T1000 (cell line): ENCODE measurements at regions not wholly inside any gene's neighbourhood (a gene's known extent, or its start where the extent isn't known, plus 50 kb on each side); places are given as distances from the start of the nearest gene placed in this dataset.
"Not testable (repeated sequence)": the region's sequence is repeated elsewhere in the genome, so short reads cannot be mapped to it uniquely, and the experiment has no call there.

Source experiments
- DNase-seq: peaks from one replicate; lab custom pipeline; 2025; ENCODE audit warnings: mixed read lengths; lab: John Stamatoyannopoulos, UW

DNA sequence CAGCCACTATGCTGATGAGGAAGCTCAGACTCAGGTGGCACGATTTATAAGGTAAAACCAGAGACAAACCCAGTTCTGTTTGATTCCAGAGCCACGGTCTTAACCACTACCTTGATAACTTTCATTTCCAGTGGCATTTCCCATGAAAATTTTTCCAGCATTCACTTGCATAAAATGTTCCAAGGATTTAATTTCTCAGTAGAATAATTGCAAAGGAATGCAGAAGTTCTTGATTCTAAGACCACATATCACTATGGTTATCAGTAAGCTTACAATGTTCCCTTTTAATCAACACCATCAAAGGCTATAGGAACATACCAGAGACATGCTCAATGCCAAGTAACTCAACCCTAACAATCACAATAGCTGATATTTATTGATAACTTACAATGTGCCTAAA lies 306.0 kb upstream of the HS3ST5 start:
- no peak for DNase-seq

GRCh38 chr6:114638341-114638740 lies 295.5 kb upstream of the HS3ST5 start:
- DNase-seq = no peak

DNA sequence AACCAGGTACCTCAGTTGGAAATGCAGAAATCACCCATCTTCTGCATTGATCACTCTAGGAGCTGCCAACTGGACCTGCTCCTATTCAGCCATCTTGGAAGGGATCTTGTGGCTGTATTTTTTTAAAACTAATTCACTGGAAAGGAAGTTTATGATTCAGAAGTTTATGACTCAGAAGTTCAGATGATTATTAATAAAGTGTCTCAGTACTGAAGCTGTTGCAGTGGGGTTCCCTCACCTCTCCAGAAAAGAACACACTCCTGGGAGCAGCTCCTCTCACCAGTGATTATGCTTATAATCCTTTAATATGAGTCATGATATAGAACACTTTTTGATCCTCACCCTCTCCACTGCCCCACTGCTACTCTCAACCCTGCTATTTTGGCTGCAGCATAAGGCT lies 291.2 kb upstream of the HS3ST5 start:
- no peak for DNase-seq

- not testable (repeated sequence) for DNase-seq
These were observed 283.4 kb upstream of the HS3ST5 start for GRCh38 chr6:114626226-114626625.

DNA sequence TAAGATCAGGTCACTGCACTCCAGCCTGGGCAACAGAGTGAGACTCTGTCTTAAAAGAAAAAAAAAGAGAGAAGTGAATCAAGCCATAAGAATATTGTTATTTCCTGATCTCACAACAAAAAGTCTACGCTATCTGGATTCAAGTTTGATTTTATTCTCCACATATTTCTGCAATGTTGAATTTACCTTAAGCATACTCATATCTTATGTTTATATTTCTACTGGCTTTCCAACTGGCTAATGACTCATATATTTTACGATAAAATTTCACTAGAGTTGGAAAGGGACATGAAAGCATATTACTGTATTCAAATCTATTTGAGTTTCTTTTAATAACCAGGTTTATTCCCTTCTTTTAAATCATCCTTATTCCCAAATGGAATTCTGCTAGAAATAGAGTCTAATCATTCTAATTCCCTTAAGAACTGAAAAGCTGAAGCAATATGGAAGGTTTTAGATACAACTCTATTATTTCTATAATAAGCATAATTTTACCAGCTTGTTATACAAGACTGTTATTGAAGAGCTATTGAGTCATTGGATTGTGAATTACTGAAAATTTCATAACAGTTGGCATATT lies 276.9 kb upstream of the HS3ST5 start:
- DNase-seq = no peak

DNA sequence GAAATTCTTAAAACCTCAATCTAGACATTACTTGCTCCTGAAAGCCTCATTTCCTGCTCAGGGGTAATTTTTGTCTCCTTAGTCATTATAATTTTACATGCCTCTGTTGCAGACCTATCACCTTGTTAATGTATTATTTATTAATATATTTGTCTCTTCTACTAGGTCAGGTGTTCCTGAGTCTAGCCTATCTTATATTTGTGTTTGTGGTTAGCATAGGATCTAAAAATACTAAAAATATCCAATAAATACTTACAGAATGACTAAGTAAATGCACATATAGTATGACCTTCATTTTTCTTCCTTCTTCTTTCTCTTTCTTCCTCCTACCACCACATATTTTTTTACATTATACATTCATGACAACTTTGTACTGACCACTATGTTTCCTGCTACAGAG lies 268.9 kb upstream of the HS3ST5 start:
- DNase-seq = no peak

- DNase-seq = no peak
These were observed 265.3 kb upstream of the HS3ST5 start for GRCh38 chr6:114608091-114608490.

DNA sequence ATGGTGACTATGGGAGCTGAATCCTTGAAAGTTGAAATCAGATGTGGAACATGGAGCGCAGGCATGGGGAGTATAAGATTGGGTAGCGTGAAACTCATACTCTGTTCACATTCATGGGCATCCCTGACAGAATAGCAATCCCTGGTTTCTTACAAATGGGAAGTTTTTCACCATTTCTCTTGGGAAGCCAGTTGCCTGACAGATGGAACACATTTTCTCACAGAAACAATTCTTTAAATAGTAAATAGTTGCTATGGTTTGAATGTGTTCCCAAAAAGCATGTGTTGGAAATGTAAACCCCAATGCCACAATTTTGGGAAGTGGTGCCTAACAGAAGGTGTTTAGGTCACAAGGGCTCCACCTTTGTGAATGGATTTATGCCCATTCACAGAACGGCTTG lies 262.8 kb upstream of the HS3ST5 start:
- DNase-seq = no peak

DNA sequence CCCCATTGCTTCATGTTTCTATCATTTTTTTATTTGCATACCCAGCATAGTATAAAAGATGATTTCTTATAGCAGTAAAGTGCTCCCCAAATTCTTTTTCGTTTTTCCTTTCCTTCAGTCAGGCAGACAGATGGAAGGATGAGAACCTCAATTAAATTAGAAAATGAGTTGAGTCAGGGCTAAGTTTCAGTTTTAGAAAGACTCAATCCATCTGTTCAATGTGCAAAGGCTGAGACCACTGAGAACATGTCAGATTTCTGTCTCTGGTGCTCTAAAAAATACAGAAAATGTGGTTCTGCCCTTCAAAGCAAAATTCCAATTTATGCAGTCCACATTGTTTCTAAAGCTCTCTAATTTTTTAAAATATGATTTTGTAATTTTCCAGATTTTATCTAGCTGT lies 257.6 kb upstream of the HS3ST5 start:
- DNase-seq = no peak

DNA sequence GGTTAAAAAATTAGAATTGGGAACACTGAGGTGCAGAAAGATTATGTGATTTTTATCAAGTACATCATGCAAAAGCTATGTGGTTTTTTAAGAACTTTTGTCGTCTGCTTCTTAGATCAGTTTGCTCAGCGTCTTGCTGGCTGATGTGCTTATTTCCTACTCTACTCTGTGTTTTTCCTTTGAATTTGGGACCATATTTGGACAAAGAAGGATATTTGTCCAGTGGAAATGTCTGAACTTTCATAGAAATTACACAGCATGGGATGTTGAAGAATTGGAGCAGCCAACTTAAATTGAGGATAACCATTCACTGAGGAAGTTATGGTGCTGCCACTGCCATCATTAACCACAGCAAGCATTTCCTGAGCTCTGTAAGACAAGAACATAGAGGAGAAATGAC lies 252.8 kb upstream of the HS3ST5 start:
- DNase-seq = no peak

- DNase-seq = no peak
These were observed 252.4 kb upstream of the HS3ST5 start for GRCh38 chr6:114595186-114595585.

DNA sequence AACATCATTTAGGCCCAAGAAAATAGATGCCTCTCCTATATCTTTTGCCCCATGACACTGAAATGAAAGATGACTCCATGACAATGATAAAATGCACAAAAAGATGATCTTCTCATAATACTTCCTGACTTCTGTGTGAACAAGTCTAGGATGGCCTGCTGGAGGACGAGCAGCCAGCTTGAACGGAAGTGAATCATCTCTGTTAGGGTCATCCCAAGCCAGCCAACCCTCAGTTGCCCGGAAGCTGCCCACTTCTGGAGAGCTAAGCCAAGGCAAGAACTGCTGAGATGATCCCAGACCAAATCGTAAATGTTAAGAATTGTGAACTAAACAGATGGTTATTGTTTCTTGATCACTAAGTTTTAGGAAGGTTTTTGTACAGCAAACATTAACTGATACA lies 249.7 kb upstream of the HS3ST5 start:
- no peak for DNase-seq

- no peak for DNase-seq
These were observed 245.9 kb upstream of the HS3ST5 start for GRCh38 chr6:114588726-114589125.

- DNase-seq = no peak
These were observed 243.5 kb upstream of the HS3ST5 start for GRCh38 chr6:114586298-114586697.

DNA sequence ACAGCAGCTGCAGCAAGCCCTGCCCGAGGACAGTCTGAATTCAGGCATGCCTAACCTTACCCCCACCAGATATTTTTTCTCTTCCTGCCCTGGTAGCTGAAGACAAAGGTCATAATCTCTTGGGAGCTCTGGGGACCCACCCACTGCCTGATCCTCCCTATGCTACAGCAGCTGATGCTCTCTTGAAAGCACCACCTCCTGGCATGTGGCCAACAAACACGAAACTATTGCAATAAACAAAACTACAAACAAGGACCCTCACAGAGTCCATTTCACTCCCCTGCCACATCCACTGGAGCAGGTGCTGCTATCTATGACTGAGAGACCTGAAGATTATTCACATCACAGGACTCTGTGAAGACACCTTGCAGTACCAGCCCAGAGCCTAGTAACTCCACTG lies 238.5 kb upstream of the HS3ST5 start:
- no peak for DNase-seq

DNA sequence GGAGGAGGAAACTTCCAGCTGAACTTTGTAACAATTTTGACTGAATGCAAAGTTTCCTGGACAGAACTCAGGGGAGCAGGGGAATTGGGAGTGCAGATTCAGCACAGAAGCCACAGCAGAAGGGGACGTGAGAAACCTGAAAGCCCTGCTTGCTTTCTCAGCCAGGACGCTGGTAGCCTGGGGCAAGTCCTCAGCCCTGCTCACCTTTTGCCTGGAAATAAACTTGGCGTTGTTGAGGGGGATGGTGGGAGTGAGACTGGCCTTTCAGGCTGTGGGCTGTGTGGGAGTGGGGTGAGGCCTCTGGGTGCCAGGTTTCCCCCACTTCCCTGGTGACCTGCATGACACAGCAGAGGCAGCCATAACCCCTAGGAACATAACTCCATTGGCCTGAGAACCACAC lies 238.1 kb upstream of the HS3ST5 start:
- DNase-seq = no peak

- no peak for DNase-seq
These were observed 236.7 kb upstream of the HS3ST5 start for GRCh38 chr6:114579486-114579885.

DNA sequence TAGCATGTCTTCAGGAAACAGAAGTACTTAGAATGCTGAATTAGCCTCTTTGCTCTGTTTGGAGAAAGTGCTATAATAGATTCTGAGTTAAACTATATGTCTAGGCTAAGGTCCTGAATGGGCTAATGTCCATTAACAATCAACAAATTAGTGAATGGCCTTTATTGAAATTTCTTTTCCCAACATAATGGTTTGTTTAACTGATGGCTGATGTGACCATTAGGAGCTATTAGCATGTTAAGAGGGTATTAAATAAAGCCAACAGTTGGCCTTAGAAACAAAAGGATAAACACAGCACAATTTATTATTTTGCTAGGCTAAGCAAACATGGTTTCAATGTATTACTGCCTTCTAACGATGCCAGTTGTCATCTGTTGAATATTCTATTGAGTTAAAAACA lies 234.3 kb upstream of the HS3ST5 start:
- DNase-seq = no peak

DNA sequence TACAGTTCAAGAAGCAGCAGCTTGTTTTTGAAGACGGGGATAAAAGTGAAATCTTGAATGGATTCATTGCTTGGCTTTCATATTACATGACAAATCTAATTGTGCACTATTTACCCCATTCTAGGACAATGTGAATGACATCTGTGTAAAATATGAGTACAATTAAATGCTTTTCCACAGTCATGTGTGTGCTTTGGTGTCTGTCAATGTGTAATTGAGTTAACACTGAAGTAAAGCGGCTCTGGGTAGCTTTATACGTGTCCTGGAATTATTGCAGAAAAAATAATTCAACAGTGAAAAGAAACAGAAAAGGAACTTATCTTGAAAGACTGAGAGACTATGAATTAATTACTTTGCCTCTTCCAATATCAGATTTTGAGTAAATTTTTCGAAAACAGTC lies 233.5 kb upstream of the HS3ST5 start:
- no peak for DNase-seq

GRCh38 chr6:114569669-114570068 lies 226.8 kb upstream of the HS3ST5 start:
- no peak for DNase-seq

DNA sequence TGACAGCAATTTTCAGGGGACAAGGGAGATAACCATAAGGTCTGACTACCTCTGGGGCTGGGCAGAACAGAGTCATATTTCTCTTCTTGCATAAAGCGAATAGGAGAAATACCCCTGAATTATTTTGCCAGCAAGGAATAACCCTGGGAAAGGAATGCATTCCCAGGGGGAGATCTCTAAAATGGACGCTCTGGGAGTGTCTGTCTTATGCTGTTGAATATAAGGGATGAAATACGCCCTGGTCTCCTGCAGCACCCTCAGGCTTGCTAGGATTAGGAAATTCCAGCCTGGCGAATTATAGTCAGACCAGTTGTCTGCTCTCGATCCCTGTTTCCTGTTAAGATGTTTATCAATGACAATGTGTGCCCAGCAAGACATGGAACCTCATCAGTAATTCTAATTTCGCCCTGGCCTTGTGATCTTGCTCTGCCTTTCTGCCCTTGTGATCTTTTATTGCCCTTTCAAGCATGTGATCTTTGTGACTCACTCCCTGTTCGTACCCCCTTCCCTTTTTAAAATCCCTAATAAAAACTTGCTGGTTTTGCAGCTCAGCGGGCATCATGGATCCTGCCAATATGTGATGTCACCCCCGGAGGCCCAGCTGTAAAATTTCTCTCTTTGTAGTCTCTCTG lies 221.6 kb upstream of the HS3ST5 start:
- DNase-seq = no peak

DNA sequence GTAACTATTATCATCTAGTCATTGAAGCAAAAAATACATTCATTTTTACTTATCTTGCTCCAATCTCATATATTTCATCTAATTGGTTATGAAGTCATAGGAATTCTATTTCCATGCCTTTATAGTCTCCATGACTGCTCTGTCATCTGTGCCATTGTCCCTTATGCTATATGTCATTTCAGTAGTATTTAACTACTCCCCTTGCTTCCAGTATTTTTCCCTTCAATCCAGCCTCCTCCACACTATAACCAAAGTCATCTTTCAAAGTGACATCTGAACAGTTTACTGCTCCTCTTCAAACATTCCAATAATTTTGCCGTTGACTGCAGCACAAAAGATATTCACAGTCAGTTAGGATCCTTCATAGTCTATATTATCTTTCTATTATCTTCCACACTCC lies 216.6 kb upstream of the HS3ST5 start:
- DNase-seq = no peak

- no peak for DNase-seq
These were observed 215.3 kb upstream of the HS3ST5 start for GRCh38 chr6:114558153-114558552.

GRCh38 chr6:114556846-114557488 lies 214.1 kb upstream of the HS3ST5 start:
- DNase-seq = no peak
